Activated naive CD8-positive, alpha-beta T cell treated with anti-CD3 and anti-CD28 coated beads, Interleukin-2, amount 10 ng/mL, durations not matched to agents 7 days and 5 days (primary cell): ENCODE measurements at regions not wholly inside any gene's neighbourhood (a gene's known extent, or its start where the extent isn't known, plus 50 kb on each side); places are given as distances from the start of the nearest gene placed in this dataset.

Experiments
- ATAC-seq: fragments of 150-1000 bp; cut with Tn5 transposase; one replicate; pipeline ENCODE4 v1.10.0; 2021; ENCODE audit warnings: low read depth, moderate library complexity
- POLR2A ChIA-PET: fragments of 350-600 bp; sonication (Branson Sonifier 250); formaldehyde crosslinking; loops from one replicate; lab custom pipeline; 2021; ENCODE audit warnings: antibody characterized with exemption; lab: Charles Lee
- DNase-seq: peaks from one replicate; pipeline ENCODE4 v3.0.0; 2021
- H3K27ac Mint-ChIP-seq: one replicate; pipeline ENCODE4 v1.8.0; 2022; ENCODE audit warnings: mild to moderate bottlenecking, mixed read lengths
- H3K27me3 Mint-ChIP-seq: one replicate; pipeline ENCODE4 v1.8.0; 2022; ENCODE audit warnings: mild to moderate bottlenecking, moderate library complexity, mixed read lengths
- H3K36me3 Mint-ChIP-seq: one replicate; pipeline ENCODE4 v1.8.0; 2021; ENCODE audit warnings: mild to moderate bottlenecking, mixed read lengths
- H3K4me1 Mint-ChIP-seq: one replicate; pipeline ENCODE4 v1.8.0; 2021; ENCODE audit warnings: mixed read lengths
- H3K4me3 Mint-ChIP-seq: one replicate; pipeline ENCODE4 v1.8.0; 2022; ENCODE audit warnings: mild to moderate bottlenecking, moderate library complexity, mixed read lengths
- H3K9me3 Mint-ChIP-seq: one replicate; pipeline ENCODE4 v1.8.0; 2021; ENCODE audit warnings: mixed read lengths

DNA sequence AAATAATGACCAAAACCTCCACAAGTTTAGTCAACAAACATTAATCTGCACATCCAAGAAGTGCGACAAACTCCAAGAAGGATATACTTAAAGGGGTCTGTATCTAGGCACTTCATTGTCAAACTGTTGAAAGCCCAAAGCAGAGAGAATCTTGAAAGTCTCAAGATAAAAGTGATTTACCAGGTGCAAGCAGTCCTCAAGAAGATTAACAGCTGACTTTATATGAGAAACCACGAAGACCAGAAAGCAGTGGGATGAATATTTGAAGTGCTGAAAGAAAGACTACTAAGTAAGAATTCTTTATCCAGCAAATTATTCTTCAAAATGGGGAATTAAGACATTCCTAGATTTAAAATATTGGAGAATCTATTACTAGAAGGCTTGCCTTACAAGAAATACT, 58.4 kb upstream of the BLCAP start:
- H3K27me3 Mint-ChIP-seq, result peaks cover 22% of the 10 kb centered on the region
- H3K4me3 Mint-ChIP-seq, result no peak overlapping the region
- peaks cover 2% of the 10 kb centered on the region for H3K36me3 Mint-ChIP-seq
- DNase-seq, result no peak
- peaks cover 4% of the 10 kb centered on the region for H3K9me3 Mint-ChIP-seq
- ATAC-seq, result no peak
- POLR2A ChIA-PET, result no interaction called here
- no peak overlapping the region for H3K27ac Mint-ChIP-seq
- H3K4me1 Mint-ChIP-seq, result no peaks in the 10 kb centered on the region

GRCh38 chr20:37584238-37584807, 56.6 kb upstream of the BLCAP start:
- Mint-ChIP-seq H3K36me3 (peaks cover 2% of the 10 kb centered on the region), H3K9me3 (peaks cover 4% of the 10 kb centered on the region), H3K4me3 (no peak overlapping the region), H3K27ac (no peak overlapping the region), H3K27me3 (peaks cover 26% of the 10 kb centered on the region), H3K4me1 (no peaks in the 10 kb centered on the region)
- POLR2A ChIA-PET, result no interaction called here
- DNase-seq (no peak), ATAC-seq (no peak)

DNA sequence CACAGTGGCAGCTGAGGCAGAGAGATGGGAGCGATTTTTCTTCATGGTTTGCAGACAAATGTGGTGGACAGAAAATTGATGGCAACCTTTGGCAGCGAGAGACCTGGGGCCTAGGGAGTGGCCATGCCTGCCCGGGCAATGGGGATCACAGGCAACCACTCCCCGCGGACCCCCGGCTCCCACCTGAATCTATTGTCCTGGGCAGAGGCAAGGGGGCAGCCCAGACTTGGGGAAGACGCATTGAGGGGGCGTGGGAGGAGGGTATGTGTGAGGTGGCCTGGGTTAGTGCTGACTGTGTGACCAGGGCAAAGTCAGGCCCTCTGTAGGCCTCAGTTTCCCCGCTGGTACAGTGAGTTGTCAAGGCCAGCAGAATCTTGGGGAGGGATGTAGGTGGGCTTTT, 53.6 kb upstream of the BLCAP start:
- peaks cover 4% of the 10 kb centered on the region for H3K9me3 Mint-ChIP-seq
- H3K27me3 Mint-ChIP-seq, result peaks cover 16% of the 10 kb centered on the region
- H3K27ac Mint-ChIP-seq, result no peak overlapping the region
- peaks cover 2% of the 10 kb centered on the region for H3K36me3 Mint-ChIP-seq
- DNase-seq (no peak), ATAC-seq (no peak)
- H3K4me1 Mint-ChIP-seq, result no peaks in the 10 kb centered on the region
- POLR2A ChIA-PET, result no interaction called here
- no peak overlapping the region for H3K4me3 Mint-ChIP-seq

DNA sequence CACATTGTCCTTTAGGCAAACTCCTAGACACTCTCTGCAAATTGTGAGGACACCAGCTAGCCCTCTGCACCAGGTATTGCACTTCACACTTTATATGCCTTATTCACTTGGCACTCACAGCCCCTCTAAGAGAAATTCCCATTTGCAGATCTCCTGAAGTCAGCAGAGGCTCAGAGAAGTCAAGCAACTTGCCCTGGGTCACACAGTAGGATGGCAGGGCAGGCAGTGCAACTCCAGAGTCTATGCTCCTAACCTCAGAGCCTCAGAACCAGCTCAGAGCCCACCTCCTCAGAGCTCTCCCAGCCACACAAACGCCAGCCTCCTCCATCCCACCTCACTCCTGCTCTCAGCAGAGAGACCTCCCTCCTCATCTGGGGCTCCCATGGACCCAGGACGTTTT, 52.4 kb upstream of the BLCAP start:
- peaks cover 10% of the 10 kb centered on the region for H3K27me3 Mint-ChIP-seq
- ATAC-seq (no peak), DNase-seq (no peak)
- H3K27ac Mint-ChIP-seq, result no peak overlapping the region
- POLR2A ChIA-PET, result no interaction called here
- no peaks in the 10 kb centered on the region for H3K9me3 Mint-ChIP-seq
- no peaks in the 10 kb centered on the region for H3K4me1 Mint-ChIP-seq
- H3K4me3 Mint-ChIP-seq, result no peak overlapping the region
- no peaks in the 10 kb centered on the region for H3K36me3 Mint-ChIP-seq

DNA sequence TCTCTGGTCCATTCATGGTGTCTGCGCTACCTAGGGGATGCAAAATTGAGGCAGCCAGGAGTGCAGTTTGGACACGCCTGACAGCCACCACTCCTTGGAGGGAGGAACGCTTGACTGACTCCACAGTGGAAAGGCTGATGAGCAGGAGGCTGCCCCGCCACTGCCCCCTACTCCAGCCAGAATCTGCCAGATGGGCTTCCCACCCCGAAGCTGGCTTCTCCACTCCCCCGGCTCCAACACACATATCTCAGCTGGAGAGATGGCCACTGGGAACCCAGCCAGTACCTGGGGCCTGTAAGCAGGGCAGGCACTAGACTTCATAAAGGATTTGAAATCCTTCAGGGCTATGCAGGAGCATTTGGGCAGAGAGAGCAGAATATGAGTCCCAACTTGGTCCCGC, 51.4 kb upstream of the BLCAP start:
- H3K27me3 Mint-ChIP-seq, result peaks cover 7% of the 10 kb centered on the region
- POLR2A ChIA-PET, result no interaction called here
- H3K36me3 Mint-ChIP-seq, result no peaks in the 10 kb centered on the region
- no peaks in the 10 kb centered on the region for H3K4me1 Mint-ChIP-seq
- no peak overlapping the region for H3K4me3 Mint-ChIP-seq
- no peaks in the 10 kb centered on the region for H3K9me3 Mint-ChIP-seq
- H3K27ac Mint-ChIP-seq, result no peak overlapping the region
- DNase-seq (no peak), ATAC-seq (no peak)

DNA sequence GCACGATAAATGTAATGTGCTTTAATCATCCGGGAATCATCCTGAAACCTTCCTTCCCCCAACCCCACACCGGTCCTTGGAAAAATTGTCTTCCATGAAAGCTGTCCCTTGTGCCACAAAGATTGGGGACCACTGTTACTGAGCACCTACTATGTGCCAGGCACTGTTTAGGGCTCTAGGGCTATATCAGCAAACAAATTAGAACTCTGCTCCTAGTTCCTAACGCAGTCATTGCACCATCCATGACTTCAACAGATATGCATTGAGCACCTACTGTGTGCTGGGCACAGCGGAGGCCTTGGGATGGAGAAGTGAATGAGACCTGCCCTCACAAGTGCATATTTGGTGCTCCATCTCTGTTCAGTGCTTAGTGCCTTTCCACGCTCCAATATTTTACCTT, 50.3 kb upstream of the BLCAP start:
- Mint-ChIP-seq H3K9me3 (no peaks in the 10 kb centered on the region), H3K4me1 (no peaks in the 10 kb centered on the region), H3K27me3 (peaks cover 10% of the 10 kb centered on the region), H3K4me3 (no peak overlapping the region), H3K36me3 (no peaks in the 10 kb centered on the region), H3K27ac (no peak overlapping the region)
- no peak for ATAC-seq
- DNase-seq, result no peak
- POLR2A ChIA-PET, result no interaction called here
